ENCODE measurements at regions not wholly inside any gene's neighbourhood (a gene's known extent, or its start where the extent isn't known, plus 50 kb on each side); places are given as distances from the start of the nearest gene placed in this dataset.

DNA sequence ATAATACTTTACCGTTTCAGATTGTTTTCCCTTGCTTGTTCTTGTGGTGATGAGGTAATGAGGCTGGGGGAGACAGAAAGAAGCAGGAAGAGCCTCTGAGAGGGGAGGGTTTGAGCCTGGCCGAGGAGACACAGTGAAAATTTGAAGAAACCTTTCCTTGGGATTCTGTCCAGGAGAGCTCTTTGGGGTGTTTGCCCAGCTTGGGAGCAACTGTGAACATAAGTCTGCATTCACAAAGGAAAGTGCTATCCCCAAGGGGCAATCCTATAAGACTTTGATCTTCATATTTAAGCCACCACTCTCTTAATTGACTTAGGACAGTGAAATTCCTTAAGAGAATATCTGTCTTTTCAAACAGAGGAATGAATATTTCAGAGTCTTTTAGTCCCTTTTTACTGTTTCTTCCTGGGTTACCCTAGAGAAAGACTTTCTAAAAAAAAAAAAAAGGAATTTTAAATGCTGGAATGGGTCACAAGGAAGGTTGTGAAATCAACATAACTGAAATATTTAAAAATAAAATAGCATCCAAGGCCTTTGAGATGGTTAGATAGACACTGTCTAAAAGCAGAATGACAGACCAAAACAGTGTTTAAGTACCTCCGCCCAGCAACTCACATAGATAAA is 52.5 kb upstream of the STAM2 start:
- DNase-seq (ENCODE audit: low spot score) = no peak

DNA sequence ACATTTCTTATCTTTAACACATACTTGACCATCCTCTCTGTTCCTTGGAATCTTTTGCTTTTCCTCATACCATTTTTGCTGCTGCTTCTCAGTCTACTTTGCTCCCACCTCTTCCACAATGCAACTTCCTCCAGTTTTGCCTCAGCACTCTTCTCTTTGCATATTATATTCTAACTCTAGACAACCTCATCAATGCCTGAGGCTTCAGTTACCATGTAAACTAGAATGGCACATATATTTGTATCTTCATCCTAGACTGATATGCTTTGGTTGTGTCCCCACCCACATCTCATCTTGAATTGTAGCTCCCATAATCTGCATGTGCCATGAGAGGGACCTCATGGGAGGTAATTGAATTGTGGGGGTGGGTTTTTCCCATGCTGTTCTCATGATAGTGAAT is 55.9 kb upstream of the STAM2 start:
- DNase-seq (ENCODE audit: low spot score) = no peak

DNA sequence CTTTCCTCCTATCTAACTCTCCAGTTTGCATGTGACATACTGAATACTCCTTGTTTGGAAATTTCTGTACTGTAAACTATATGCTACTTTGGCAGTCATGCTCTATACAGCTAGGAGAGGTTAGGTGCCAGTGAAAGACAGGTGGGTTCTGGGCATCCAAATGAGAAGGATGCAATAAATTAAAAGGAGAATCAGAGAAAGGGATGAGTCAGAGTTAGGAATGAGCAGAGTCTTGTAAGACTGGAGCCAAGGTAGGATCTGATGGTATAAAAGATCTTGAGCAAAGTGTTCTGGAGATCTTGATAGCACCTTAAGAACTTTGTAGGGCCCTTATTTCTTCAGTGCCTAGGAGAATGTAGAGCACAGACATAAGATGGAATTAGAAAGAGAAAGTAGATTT is 58.7 kb upstream of the STAM2 start:
- no peak for DNase-seq (ENCODE audit: low spot score)

DNA sequence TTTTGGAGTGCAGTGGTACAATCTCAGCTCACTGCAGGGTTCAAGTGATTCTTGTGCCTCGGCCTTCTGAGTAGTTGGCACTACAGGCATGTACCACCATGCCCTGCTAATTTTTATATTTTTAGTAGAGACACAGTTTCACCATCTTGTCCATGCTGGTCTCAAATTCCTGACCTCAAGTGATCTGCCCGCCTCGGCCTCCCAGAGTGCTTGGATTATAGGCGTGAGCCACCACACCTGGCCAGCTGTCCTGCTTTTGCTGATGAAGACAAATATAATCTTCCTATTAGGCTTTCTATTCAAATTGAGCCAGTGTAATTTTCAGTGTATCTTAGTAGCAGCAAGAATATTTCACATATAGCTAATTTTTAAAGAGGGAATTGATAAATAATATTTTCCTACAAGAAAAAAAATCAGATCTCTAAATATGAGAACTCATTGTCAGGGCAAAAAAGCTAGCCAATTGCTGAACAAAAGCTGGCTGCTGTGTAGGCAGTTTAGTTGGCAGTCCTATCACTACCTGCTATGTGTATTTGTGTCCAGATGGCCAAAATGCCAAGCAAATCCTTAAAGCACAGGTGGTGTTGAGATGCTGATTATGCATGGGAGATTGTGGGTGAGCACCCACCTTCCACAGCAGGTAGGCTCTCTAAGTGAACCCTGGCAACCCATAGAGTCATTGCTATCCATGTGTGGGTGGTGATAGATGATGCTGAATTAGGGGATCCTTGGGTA is 60.8 kb upstream of the STAM2 start:
- DNase-seq (ENCODE audit: low spot score) = no peak

DNA sequence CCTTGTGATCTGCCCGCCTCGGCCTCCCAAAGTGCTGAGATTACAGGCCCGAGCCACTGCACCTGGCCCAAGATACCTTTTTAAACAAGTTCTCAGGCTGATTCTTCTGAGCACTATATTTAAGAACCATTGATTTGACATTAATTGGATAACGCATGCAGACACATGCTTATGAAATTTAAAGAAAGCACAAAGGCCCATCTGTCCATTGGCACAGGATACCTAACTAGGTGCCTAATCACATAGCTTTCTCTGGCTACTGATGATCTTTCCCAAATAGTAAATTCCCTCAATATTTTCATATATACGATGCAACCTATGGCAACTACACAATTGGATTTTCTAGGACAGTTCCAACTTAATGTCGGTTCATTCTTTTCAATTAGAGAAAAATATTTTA is 62.5 kb upstream of the STAM2 start:
- no peak for DNase-seq (ENCODE audit: low spot score)

DNA sequence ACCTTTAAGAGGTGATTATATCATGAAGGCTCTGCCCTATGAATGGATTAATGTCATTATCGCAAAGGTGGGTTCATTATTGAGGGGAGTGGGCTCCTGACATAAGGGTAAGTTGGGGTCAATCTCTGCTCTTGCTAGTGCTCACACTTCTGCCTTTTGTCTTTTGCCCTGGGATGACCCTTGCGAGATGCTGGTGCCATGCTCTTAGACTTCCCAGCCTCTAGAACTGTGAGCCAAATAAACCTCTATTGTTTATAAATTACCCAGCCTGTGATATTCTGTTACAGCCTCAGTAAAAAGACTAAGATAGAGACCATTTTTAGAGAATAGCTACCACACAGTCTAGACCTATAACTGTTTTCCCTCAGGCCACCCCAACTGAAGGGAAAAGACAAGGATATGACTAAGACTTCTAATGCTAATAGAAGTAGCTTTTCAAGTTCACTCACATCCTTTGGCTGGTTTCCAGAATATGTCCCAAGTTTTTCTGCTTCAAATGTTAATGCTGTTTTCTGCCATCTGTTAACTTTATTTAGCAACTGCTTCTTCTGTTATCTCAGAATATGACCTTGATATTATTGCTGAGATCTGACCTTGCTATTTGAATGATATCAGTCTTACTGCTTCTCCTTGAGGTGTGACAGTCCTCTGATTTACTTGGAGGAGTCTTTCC is 65.1 kb upstream of the STAM2 start:
- DNase-seq (ENCODE audit: low spot score) = no peak

DNA sequence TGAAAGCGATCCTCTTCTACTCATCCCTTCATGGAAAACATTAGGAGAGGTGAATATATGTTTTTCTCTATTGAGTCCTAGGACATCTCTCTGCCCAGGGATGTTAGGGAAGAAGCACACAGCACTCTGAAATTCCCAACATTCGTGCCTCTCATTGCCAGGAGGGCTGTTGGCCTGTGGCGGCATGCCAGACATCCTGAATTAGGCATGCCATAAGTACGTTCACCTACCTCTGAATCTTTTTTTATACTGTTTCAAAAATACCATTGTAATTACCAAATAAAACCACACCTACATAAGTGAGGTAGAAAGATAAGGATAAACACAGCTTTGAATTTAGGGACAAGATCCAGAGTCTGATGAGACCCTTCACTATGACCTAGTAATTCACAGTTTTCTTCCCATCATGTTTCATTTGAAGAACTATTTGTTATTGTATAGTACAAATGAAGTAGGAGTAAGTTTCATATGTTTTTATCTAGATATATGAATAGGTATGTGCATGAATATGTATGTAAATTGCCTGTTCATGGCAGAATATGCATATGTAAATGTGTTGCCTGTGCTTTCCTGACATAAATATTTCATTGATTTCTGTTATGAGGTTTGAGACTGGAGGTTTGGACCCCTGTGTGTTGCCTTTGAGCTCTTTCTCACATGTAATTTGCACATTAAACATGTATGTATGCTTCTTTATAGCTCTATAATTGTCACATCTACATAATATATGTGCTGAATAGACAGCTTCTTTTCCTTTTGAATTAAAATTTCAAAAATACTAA is 66.6 kb upstream of the STAM2 start:
- DNase-seq (ENCODE audit: low spot score) = no peak

DNA sequence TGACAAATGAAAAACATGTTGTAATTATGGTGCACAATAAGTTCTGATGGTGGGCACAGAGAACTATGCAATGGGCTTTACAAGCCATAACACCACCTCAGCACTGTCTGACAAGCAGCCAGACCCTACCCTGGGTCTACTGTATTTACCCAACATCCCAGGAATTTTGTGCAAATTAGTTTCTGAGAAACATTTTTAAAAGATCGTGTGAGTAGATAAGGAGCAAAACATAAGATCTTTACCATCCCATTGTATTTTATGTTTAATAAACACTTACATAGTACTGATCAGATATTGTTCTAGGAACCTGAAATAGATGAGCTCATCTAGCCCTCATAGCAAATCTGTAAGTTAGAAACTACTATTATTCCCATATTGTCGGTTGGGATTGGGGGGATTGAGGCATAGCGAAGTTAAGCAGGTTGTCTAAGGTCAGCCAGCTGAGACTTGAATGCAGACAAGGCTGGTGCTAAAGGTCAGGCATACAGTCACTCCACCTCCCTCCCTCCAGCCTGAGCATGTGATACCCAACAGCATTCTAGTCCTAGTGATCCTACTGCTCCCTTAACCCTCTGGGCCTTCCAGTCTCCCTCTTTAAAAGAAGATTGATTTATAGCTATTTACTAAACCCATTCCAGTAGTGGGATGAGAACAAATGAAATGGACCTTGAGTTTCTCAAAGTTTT is 67.4 kb upstream of the STAM2 start:
- DNase-seq (ENCODE audit: low spot score) = no peak

DNA sequence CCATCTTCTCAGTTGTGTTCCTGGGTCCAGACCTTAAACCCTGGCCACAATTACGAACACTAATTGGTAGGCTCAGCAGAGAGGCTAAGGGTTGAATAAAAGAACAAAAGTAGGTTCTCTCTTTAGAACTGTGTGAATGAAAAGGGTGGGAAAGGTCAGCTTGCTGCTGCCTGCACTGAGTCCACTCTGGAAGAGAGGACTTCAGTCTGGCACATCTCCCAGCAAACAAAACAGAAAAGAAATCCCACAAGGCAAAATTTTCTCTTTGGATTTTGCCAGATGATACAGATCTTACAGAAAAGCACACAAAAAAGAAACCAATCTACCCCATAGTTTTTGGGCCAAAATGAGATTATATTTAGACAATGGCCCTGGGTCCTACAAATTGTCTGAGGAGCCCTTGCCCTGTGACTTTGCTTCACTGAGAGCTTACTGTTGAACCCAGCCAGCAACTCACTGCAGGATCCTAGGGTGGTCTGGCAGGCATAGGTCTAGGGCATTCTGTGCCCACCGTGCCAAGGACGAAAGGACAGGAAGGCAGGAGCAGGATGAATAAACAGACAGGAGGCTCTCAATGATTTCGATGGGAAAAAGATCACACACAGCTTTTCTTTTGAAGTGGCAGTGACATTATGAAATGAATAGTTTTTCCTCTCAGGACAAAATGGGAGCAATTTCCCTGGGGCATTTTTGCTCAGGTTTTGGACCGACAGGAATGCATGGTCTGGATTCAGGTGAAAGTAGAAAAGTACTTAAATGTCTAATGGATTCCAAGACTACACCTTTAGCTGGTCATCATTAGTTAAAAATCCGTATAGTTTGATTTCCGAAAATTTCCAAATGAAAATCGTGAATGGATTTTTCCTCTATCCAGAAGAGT is 68.4 kb upstream of the STAM2 start:
- DNase-seq (ENCODE audit: low spot score) = no peak

DNA sequence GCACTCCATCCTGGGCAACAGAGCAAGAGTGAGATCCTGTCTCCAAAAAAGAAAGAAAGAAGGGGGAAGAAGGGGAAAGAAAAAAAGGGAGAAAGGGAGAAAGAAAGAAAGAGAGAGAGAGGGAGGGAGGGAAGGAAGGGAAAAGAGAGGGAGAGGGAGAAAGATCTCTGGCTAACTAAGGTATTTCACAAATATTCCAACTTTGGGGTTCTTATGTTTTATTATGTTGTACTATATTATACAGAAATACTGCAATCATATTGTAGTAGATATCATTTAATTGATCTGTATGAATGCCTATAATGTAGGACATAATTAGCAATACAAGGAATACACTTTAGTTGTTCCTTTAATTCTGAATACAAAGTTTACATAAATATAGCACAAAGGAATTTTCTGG is 70.1 kb upstream of the STAM2 start:
- no peak for DNase-seq (ENCODE audit: low spot score)

DNA sequence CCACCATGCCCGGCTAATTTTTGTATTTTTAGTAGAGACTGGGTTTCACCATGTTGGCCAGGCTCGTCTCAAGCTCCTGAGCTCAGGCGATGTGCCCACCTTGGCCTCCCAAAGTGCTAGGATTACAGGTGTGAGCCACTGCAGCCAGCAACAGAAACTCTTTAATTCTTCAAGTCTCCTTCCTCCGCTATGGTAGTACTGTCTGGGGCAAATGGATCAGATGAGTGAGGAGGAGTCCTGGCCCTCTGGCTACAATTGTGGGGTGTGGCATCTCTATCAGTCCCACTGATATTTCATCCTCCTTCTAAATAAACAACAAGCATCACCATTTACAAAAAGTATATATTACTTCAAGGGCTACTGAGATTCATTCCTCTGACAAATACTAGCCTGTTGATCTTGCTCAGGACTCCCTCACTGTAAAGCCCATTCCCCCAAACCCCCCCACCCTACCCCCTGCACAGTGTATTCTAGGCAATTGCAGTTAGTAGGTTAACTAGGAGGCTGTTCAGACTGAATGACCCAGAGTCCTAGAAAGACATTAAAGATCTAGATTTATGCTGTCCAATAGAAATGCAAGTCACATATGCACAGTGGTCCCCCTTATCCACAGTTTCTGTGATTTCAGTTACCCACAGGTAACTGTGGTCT is 71.2 kb upstream of the STAM2 start:
- no peak for DNase-seq (ENCODE audit: low spot score)

DNA sequence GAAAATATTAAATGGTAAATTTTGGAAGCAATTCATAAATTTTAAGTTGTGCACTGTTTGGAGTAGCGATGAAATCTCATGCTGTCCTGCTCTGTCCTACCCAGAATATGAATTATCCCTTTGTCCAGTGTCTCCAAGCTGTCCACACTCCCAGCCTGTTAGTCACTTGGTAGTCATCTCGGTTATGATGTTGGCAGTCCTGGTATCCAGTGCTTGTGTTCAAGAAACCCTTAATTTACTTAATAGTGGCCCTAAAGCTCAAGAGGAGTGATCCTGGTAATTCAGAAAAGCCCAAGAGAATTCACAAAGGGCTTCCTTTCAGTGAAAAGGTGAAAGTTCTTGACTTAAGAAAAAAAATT is 71.8 kb upstream of the STAM2 start:
- peak; percentile 41 for DNase-seq (ENCODE audit: low spot score)

DNA sequence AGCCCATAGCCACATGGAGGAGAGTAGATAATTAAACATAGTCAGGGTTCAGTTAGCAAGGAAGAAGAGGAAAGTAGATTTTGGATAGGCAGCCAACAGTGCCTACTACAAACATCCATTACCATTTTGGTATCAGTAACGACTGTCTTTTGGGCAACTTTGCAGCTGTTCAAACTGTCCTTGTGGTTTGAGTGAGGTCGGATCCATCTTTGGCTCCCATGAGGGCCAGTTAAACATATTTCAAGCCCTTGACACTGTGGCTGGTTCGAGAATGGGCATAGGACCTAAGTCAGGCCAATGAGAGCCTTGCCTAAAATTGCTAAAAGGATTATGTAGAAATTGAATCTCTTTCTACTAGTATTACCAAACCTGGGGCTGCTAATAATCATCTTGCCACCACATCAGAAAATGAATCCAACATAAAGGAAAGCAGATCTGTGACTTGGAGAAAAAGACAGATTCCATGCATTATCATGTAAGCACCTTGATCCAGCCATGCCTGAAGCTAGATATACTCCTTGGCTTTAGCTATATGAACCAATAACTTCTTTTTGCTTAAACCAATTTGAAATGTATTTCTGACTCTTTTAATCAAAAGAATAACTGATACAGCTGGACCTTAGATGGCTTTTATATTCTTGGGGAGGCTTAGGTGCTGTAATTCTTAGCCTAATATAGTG is 75.0 kb upstream of the STAM2 start:
- DNase-seq (ENCODE audit: low spot score) = no peak

DNA sequence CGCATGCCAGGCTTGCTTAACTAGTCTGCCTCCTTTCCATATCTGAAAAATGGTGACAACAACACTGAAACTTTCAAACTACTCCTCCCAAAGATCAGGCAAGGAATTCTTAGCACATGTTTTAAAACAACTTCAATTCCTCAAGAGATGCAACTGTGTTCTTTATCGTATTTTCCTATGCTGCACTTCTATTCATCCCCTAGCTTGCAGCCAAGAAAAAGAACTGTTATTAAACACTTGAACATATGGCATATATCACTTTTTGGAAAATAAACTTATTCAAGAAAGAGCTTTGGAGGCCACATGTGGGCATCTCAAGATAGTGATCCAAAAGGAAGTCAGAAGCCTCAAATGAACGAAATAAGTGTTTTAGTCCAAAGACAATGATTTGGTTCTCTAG is 75.6 kb upstream of the STAM2 start:
- DNase-seq (ENCODE audit: low spot score) = no peak

DNA sequence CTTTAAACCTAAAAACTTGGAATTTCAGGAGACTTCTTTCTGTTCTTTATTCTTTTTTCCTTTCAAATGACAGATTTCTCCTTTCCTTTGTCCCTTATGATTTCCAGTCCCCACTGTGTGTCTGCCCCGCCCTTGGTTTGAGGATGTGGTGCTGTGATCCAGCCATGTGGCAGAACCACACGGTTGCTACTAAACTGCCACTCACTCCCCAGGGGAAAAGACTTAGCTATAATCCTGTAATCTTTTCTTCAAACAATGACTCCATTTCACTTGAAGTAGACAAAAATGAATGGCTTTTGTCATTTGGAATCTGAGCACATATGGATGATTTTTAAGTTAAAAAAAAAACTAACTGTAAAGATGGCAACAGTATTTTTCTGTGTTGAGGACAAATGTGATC is 76.2 kb upstream of the STAM2 start:
- no peak for DNase-seq (ENCODE audit: low spot score)

DNA sequence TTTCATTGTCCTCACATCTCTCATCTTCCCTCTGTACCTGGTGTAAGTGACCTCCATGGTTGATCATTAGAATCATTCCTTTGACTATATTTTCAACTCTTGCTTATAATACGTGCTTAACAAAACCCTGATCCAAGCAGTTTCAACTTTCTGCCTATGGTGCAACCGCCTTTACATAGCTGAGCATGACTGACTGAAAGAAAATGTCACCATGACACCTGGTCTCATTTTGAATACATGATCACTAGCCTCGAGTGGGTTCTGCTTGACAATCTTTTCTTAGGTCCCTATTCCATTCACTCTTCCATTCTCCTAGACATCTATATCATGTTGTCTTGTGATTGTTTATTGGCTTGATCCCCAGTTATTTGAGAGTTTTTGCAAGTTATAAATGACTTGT is 78.9 kb upstream of the STAM2 start:
- DNase-seq (ENCODE audit: low spot score) = no peak

DNA sequence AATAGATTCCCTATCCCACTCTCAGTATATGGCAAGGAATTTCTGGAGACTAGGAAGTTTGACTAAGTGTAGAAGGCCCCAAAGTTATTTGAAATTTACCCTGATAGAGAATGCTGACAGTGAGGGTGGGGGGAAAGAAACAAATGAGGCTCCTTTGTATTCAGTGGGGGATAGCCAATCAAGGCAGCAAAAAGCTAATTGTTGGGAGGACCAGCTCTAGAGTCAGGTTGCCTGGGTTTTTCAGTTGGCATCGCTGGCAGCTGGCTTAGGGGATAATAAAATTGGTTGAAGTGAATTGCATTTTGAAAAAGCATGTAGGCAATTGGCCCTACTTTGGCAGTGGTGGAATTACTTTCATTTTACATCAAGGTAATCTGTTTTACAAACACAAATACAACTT is 79.4 kb upstream of the STAM2 start:
- DNase-seq (ENCODE audit: low spot score) = no peak

DNA sequence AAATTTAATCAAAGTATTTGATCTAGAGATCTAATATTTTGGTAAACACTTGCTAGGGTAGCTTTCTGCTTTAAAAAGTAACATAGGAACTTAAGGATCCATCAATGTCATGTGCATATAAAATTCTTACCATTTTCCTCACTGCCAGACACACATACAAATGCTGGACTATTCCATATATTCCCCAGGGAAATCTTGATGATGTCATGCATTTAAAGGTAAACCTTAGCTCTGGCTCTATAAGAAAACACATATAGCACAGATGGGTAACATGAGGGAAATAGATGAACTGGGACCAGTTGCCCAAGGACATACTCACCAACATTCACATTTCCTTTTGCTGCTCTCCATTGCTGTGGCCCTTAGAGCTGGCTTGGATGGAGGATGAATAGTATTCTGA is 79.1 kb upstream of the FMNL2 start:
- DNase-seq (ENCODE audit: low spot score) = no peak

DNA sequence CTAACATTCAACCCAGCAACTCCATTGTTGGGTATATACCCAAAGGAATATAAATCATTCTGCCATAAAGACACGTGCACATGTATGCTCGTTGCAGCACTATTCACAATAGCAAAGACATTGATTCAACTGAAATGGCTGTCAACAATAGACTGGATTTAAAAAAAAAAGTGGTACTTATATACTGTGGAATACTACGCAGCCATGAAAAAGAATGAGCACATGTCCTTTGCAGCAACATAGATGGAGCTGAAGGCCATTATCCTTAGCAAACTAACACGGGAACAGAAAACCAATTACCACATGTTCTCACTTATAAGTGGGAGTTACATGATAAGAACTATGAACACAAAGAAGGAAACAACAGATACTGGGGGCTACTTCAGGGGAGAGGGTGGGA is 74.0 kb upstream of the FMNL2 start:
- DNase-seq (ENCODE audit: low spot score) = no peak

DNA sequence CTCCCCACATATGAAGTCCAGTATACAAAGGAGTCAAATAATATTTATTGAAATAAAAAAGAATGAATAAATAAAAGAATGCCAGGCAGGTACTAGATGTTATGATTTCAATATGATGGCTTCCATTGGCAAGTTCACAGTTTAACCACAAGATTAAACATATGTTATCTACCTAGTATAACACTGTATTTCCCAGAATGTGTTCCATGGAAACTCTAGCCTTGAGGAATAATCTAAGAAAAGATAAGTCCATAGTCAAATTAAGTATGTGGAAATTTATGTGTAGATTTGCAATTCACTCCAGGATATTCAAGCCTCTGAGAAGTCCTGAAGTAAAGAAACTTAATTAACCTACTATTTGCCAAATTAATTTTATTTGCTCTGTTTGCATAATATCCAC is 71.1 kb upstream of the FMNL2 start:
- DNase-seq (ENCODE audit: low spot score) = no peak

All from A172 (cell line).